22Rv1 (cell line): ENCODE measurements at regions not wholly inside any gene's neighbourhood (a gene's known extent, or its start where the extent isn't known, plus 50 kb on each side); places are given as distances from the start of the nearest gene placed in this dataset.

Experiments
- ZFX ChIP-seq: fragments of 450-650 bp; IDR thresholded peaks from 2 replicates; pipeline ENCODE4 v1.6.1; 2017; ENCODE audit warnings: antibody characterized with exemption, borderline replicate concordance
- TF ChIP-seq, protein P1 (sequence below): fragments of 450-650 bp; IDR thresholded peaks from 2 replicates; pipeline ENCODE4 v1.5.1; 2017; ENCODE audit warnings: mild to moderate bottlenecking

DNA sequence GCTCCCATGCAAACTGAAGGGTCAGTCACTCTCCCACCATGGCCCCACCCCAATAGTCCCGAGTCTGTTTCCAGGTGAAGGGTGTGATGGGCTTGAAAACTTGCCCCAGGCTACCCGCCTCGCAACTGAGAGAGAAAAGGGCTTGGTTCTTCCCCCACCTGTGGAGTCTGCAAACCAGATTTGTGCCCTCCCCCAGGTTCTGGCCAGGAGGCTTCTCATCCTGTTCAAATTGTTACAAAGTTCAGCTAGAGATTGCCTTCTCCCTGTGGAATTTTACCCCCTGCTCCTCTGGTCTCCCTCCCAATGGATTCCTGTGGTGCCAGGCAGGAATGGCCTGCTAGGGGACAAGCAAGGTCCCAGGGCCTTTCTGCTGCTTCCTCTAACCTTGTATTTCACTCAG, 93.1 kb upstream of the ACO1 start:
- TF ChIP-seq, protein P1, sequence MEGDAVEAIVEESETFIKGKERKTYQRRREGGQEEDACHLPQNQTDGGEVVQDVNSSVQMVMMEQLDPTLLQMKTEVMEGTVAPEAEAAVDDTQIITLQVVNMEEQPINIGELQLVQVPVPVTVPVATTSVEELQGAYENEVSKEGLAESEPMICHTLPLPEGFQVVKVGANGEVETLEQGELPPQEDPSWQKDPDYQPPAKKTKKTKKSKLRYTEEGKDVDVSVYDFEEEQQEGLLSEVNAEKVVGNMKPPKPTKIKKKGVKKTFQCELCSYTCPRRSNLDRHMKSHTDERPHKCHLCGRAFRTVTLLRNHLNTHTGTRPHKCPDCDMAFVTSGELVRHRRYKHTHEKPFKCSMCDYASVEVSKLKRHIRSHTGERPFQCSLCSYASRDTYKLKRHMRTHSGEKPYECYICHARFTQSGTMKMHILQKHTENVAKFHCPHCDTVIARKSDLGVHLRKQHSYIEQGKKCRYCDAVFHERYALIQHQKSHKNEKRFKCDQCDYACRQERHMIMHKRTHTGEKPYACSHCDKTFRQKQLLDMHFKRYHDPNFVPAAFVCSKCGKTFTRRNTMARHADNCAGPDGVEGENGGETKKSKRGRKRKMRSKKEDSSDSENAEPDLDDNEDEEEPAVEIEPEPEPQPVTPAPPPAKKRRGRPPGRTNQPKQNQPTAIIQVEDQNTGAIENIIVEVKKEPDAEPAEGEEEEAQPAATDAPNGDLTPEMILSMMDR = no peak
- TF ChIP-seq ZFX = no peak
